ENCODE measurements at regions not wholly inside any gene's neighbourhood (a gene's known extent, or its start where the extent isn't known, plus 50 kb on each side); places are given as distances from the start of the nearest gene placed in this dataset.

- no peak for DNase-seq
Observed at GRCh38 chr4:26073886-26074560, 160.0 kb downstream of the SMIM20 start.

DNA sequence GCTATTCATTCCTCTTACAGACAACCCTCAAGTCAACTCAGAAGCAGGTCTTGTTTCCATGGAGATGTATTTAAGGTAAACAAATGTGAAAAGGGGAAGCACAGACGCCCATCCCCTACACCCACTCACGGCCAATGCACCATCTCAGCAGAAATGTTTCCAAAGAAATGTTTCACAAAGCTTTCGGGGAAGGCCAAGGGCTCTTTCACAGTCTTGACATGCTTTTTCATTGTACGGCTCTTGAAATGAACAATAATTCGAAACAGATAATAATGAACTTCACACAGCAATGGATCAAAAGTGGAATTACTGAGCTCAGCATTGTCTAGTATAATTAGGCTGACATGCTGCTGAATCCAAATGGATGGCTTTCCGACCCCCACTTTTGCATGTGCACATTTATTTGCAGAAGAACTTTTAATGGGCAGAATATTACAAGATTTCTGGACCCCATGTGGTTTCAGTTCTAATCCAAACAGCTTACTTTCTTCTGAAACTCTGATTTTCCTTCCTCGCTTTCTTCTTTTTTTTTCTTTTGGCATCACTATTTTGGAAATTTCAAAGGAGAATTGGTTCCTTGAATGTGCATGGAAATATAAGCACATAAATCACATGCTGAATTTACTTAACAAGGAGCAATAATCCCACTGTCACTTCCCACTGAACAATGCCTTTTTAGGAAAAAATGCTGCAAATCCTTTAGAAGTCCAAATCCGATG, 160.9 kb downstream of the SMIM20 start:
- DNase-seq, result no peak

GRCh38 chr4:26075583-26075982, 161.6 kb downstream of the SMIM20 start:
- DNase-seq, result no peak

GRCh38 chr4:26076000-26076587, 162.1 kb downstream of the SMIM20 start:
- no peak for DNase-seq

DNA sequence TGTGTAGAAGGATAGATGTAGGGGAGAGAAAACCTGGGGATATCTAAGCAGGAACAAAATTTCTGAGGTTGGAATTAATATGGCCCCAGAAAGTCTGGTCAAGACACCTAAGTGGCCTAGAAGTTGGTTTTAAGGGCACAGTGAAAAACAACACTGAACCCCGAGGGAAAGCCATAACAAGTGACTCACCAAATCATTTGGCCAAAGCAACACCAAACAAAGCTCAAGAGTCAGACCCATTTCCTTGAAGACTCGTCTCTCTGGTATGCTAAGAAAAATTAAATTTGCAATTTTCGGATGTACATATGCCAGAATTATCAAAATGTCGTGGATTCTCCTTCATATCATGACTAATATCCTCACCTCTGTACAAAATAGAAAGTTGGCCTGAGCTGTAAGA, 162.9 kb downstream of the SMIM20 start:
- no peak for DNase-seq

DNA sequence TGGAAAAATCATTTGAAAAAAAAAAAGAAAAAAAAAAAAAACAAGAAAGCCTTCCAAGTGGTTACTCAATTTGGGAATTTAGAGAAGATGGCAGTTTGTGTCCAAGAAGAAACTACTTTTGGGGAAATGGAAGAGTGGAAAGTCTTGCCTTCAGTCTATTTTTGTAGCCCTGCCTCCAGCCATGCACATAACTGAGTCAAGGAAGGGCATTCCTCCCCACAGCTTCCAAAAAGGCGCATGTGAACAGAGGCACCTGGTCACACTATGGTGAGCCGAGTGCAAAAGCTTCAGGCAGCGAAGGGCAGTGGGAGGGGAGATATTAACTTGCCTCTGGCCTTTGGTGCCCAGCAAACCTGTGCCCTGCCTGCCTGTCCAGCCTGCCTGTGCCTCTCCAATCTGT, 163.7 kb downstream of the SMIM20 start:
- no peak for DNase-seq

GRCh38 chr4:26080870-26081628, 167.0 kb downstream of the SMIM20 start:
- DNase-seq, result no peak

- peak; percentile 21 for DNase-seq
Observed at GRCh38 chr4:26081795-26082498, 167.9 kb downstream of the SMIM20 start.

DNA sequence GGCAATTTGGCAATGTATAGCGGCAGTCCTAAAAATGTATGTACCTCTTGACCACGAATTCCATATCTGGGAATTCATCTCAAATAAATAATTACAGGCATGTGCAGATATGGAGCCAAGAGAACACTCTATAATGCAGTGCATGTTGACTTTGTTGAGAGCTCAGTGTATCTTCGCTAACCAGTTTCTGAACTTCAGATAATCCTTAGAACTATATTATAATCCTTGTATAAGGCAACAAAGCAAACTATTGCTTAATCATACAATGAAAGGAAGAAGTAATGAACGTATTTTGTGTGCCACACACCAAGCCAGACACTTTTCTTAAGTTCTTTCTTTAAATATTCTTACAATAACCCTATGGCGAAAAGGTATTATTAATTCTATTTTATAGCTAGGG, 168.5 kb downstream of the SMIM20 start:
- DNase-seq, result no peak

DNA sequence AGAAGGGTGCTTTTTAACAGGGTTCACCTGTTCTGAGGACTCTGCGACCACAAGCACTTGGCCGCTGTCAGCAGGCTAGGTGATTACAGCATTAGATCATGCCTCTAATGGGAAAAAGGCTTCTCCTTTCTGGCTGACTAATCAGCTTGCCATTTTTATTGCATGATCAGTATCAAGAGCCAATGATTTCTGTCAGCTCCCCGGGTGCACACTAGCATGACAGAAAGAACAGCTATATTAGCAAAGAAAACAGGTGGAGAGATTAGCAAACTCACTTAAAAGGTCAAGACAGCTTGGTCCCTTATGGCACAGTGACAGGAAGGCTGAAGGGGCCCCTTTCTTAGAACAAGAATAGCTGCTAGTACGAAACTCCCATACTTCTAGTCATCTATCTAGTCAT, 170.0 kb downstream of the SMIM20 start:
- DNase-seq, result no peak

DNA sequence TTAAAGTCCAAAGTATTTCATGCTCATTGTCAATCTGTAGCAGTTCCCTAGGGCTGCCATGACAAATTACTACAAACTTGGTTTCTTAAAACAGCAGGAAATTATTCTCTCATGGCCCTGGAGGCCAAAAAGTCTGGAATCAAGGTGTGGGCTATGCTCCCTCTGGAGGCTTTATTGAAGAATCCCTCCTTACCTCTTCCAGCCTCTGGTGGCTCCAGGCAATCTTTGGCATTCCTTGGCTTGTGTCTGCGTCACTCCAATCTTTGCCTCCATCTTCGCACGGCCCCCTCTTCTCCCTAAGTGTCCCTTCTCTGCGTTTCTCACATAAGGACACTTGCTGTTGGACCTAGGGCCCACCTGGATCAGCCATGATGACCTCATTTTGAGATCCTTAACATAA, 170.4 kb downstream of the SMIM20 start:
- DNase-seq, result no peak

DNA sequence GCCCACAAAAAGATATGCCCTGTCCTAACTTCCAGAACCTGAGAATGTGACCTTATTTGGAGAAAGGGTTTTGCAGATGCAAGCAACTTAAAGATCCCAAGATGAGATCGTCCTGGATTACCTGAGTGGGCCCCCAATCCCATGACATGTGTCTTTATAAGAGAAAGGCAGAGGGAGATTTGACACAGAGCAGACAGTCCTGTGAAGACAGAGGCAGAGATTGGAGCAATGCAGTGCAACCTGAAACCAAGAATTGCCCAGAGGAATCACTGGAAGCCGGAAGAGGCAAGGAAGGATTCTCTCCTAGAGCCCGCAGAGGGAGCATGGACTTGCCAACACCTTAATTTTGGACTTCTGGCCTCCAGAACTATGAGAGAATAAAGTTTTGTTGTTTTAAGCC, 171.5 kb downstream of the SMIM20 start:
- DNase-seq, result no peak

DNA sequence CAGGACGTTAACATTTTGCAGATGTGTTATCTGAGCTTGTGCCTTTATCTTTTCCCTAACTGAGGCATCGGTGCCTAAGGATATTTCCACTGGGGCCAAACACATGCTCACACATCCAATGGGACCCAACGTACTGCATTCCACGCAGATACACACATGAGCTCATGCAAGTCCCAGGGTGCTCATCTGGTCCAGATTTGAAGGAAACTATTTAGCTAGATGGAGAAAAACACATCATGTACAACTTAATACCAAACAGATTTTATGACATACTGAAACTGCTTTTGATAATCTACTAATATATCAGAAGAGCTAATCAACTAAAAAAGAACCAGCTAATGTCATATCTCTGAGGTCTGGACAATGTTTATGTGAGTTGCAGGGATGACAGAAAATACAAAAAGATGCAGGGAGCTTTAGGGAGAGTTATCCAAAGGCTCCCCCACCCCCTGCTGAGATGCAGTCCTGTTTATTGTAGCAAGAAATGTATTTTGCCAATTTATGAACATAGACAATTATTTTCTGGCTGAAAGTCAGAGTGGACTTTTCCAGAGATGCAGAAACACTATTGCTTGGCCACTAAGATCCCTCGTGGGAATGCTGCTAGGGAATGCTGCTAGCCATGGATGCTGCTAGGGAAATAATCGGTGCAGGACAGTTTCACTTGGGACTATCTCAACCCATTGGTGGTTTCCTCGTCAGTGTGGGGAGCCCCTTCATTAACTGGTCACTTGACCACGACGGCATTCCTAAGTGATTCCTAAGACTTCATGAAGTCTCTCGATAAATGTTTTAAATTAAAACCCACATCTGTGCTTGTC, 172.8 kb downstream of the SMIM20 start:
- no peak for DNase-seq

DNA sequence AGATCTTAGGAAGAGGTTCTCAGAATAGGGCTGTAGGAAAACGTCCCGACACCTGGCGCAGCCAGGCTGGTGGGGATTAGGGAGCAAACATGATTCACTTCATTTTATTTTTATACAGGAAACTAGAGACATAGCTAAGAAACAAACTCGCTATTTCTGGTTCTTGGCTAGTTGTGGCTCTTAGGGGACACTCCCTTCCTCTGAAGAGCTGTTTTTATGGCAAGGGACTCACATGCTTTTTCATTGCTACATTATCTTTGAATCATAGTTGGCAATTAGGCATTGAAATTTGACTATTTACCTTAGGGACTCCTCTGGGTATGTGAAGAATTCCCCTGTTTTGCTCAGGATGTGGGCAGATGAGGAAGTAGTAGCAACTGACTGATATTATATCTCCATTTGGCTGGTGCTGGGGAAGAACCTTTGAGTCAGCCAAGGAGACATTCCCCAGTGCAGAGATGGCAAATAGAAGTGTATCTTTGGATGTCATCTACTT, 174.5 kb downstream of the SMIM20 start:
- no peak for DNase-seq

DNA sequence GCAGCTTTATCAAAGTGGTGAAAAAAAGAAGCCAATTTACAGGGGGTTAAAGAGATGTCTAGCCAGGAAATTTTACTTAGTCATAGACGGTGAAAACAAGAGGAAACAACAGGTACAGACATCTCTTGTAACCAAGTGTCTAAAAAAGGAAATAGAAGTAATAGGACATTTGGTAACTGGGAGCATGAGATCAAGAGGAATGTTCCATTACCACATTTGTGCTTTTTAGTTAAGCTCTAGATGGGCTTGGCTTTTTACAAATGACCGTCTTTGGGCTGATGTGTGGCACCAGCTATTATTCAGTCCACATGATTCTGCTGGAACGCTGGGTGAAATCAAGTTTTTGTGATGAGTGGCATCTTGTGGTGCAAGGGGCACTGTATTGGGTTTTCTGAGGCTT, 179.5 kb downstream of the SMIM20 start:
- no peak for DNase-seq

GRCh38 chr4:26094076-26094475, 180.1 kb downstream of the SMIM20 start:
- DNase-seq, result no peak

- DNase-seq, result no peak
Observed at GRCh38 chr4:26094911-26095310, 180.9 kb downstream of the SMIM20 start.

DNA sequence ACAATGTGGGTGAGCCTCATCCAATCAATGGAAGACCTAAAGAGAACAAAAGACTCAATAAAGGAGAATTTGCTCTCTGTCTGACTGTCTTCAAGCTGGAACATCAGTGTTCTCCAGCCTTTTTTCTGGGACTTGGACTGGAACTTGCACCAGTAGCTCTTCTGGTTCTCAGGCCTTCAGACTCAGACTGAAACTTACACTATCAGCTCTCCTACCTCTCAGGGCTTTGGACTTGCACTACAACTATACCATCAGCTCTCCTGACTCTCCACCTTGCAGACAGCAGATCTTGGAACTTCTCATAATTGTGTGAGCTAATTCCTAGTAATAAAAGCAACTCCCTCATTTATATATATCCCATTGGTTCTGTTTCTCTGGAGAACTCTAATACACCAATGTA, 185.9 kb downstream of the SMIM20 start:
- no peak for DNase-seq

- no peak for DNase-seq
Observed at GRCh38 chr4:26101011-26101410, 187.0 kb downstream of the SMIM20 start.

- DNase-seq, result no peak
Observed at GRCh38 chr4:26104056-26104685, 190.2 kb downstream of the SMIM20 start.

DNA sequence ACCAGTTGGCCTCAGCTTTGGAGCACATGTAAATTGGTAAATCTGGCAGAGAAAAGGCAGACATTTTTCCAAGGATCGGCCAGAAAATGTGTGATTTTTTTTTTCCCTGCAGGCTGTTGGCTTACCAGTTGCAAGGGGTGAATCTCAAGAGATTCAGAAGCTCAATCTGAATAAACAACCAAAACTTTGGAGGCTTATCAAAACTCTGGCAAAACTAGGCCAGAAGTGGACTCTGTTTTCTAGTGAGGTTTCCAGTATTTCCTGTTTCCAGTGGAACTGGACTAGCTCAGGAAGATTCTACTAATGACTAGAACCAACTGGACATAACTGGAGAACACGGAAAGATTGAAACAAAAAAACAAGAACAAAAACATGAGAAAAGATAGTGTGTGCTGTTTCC, 191.3 kb downstream of the SMIM20 start:
- DNase-seq, result no peak
